Kidney glomerular epithelial cell (primary cell): ENCODE measurements at regions not wholly inside any gene's neighbourhood (a gene's known extent, or its start where the extent isn't known, plus 50 kb on each side); places are given as distances from the start of the nearest gene placed in this dataset.
"Not testable (repeated sequence)": the region's sequence is repeated elsewhere in the genome, so short reads cannot be mapped to it uniquely, and the experiment has no call there.

Source experiments
- DNase-seq: peaks from one replicate; lab custom pipeline; 2025; lab: John Stamatoyannopoulos, UW

- no peak for DNase-seq
Observed at GRCh38 chr13:37163641-37164265, 58.3 kb upstream of the CSNK1A1L start.

GRCh38 chr13:37158481-37158880, 53.0 kb upstream of the CSNK1A1L start:
- DNase-seq, result no peak

GRCh38 chr13:37155613-37156097, 50.2 kb upstream of the CSNK1A1L start:
- DNase-seq, result not testable (repeated sequence)
